CD4-positive, alpha-beta T cell (primary cell): ENCODE measurements at regions not wholly inside any gene's neighbourhood (a gene's known extent, or its start where the extent isn't known, plus 50 kb on each side); places are given as distances from the start of the nearest gene placed in this dataset.

ENCODE experiments used
- ATAC-seq: fragments of 200-7000 bp; cut with Tn5 transposase; one replicate; pipeline ENCODE4 v1.10.0; 2022; ENCODE audit warnings: mild to moderate bottlenecking; ENCODE audit not compliant: poor library complexity
- CTCF ChIA-PET: fragments of 350-600 bp; sonication (Branson Sonifier 250); formaldehyde crosslinking; loops from one replicate; lab custom pipeline; 2021; ENCODE audit warnings: antibody characterized with exemption, inconsistent platforms; lab: Charles Lee
- POLR2A ChIA-PET: fragments of 350-600 bp; sonication (Branson Sonifier 250); formaldehyde crosslinking; loops from one replicate; lab custom pipeline; 2021; ENCODE audit warnings: antibody characterized with exemption, inconsistent platforms; lab: Charles Lee
- DNase-seq, 14 experiments: peaks; one replicate each; pipeline ENCODE4 v3.0.0-alpha.2; 2013 to 2020; ENCODE audit warnings: mixed read lengths in 2 of 14
- H3K27ac ChIP-seq, 2 donors: one replicate each; pipeline versions ENCODE4 v1.5.1 to v1.7.0; 2013; ENCODE audit warnings: low read length in 2 of 2, low read depth in 1 of 2, mild to moderate bottlenecking in 1 of 2
- H3K27me3 ChIP-seq, 2 experiments: 1 replicate in 1 of 2; 2 replicates in 1 of 2; pipeline versions ENCODE4 v1.6.1 to v1.7.0; 2013; ENCODE audit warnings: low read length in 2 of 2, control low read depth in 1 of 2, mild to moderate bottlenecking in 1 of 2, moderate library complexity in 1 of 2; ENCODE audit not compliant: insufficient read depth in 2 of 2, control insufficient read depth in 1 of 2
- H3K36me3 ChIP-seq: one replicate; pipeline ENCODE4 v1.6.1; 2013; ENCODE audit warnings: low read length, control low read depth; ENCODE audit not compliant: insufficient read depth
- H3K4me1 ChIP-seq: one replicate; pipeline ENCODE4 v1.6.1; 2013; ENCODE audit warnings: low read length, control low read depth; ENCODE audit not compliant: insufficient read depth
- H3K4me3 ChIP-seq: one replicate; pipeline ENCODE4 v1.5.1; 2013; ENCODE audit warnings: mild to moderate bottlenecking, low read length, moderate library complexity
- H3K9me3 ChIP-seq, 2 experiments: 1 replicate in 1 of 2; 2 replicates in 1 of 2; pipeline versions ENCODE4 v1.6.1 to v1.7.0; 2013; ENCODE audit warnings: low read length in 2 of 2, mild to moderate bottlenecking in 2 of 2, control low read depth in 1 of 2, moderate library complexity in 1 of 2; ENCODE audit not compliant: control insufficient read depth in 1 of 2, insufficient read depth in 1 of 2
- H3K27ac Mint-ChIP-seq: one replicate; pipeline ENCODE4 v1.8.0; 2020; ENCODE audit warnings: mixed read lengths
- H3K27me3 Mint-ChIP-seq: one replicate; pipeline ENCODE4 v1.8.0; 2021; ENCODE audit warnings: mixed read lengths
- H3K36me3 Mint-ChIP-seq: one replicate; pipeline ENCODE4 v1.8.0; 2021; ENCODE audit warnings: low read depth, mixed read lengths
- H3K4me1 Mint-ChIP-seq: one replicate; pipeline ENCODE4 v1.8.0; 2021; ENCODE audit warnings: low read depth, mixed read lengths
- H3K4me3 Mint-ChIP-seq: one replicate; pipeline ENCODE4 v1.8.0; 2020; ENCODE audit warnings: mild to moderate bottlenecking, mixed read lengths
- H3K9me3 Mint-ChIP-seq: one replicate; pipeline ENCODE4 v1.8.0; 2020; ENCODE audit warnings: mixed read lengths
- intact Hi-C, 2 experiments: fragments of 100-400 bp; cut with DNase I in 1 of 2; cut with micrococcal nuclease in 1 of 2; formaldehyde crosslinking; loops; one replicate each; pipeline versions ENCODE4 v1.15.1 to v1.9.0; 2023 to 2025; cut with DNase I, micrococcal nuclease
- TF ChIP-seq, protein P1 (sequence below): fragments of 200-600 bp; IDR thresholded peaks from one replicate; pipeline ENCODE4 v1.8.0; 2022; ENCODE audit warnings: antibody characterized with exemption, mild to moderate bottlenecking

DNA sequence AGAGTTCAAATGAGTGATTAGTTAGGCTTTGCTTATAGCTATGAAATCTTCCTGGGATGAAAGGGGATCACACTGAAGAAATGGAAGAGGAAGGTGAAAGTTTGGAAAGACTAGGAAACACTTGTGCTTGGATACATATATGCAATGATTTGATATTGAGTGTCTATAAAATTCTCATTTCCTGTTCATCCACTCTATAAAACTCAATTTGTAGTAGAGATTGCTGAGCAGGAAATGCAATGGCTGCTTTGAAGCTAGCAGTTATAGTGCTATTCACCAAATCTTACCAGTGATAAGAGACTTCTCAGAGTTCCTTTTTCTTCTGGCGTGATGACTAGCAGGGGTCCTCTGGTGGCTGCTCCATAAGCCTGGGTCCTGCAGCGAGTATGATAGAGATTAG is 128.1 kb upstream of the HPF1 start:
- no peak overlapping the region for H3K4me3 Mint-ChIP-seq
- POLR2A ChIA-PET = no interaction called here
- ATAC-seq = no peak
- CTCF ChIA-PET = no interaction called here
- Histone ChIP-seq H3K27me3 (no peaks in the 10 kb centered on the region), H3K9me3 (peaks cover 4 to 8% of the 10 kb centered on the region in 2 experiments), H3K36me3 (no peaks in the 10 kb centered on the region), H3K4me1 (no peaks in the 10 kb centered on the region), H3K27ac (no peak overlapping the region), H3K4me3 (no peak overlapping the region)
- no peaks in the 10 kb centered on the region for H3K9me3 Mint-ChIP-seq
- no peaks in the 10 kb centered on the region for H3K4me1 Mint-ChIP-seq
- no peaks in the 10 kb centered on the region for H3K27me3 Mint-ChIP-seq
- TF ChIP-seq, protein P1, sequence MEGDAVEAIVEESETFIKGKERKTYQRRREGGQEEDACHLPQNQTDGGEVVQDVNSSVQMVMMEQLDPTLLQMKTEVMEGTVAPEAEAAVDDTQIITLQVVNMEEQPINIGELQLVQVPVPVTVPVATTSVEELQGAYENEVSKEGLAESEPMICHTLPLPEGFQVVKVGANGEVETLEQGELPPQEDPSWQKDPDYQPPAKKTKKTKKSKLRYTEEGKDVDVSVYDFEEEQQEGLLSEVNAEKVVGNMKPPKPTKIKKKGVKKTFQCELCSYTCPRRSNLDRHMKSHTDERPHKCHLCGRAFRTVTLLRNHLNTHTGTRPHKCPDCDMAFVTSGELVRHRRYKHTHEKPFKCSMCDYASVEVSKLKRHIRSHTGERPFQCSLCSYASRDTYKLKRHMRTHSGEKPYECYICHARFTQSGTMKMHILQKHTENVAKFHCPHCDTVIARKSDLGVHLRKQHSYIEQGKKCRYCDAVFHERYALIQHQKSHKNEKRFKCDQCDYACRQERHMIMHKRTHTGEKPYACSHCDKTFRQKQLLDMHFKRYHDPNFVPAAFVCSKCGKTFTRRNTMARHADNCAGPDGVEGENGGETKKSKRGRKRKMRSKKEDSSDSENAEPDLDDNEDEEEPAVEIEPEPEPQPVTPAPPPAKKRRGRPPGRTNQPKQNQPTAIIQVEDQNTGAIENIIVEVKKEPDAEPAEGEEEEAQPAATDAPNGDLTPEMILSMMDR = no peak
- intact Hi-C loops = no loop called here
- no peaks in the 10 kb centered on the region for H3K36me3 Mint-ChIP-seq
- no peak overlapping the region for H3K27ac Mint-ChIP-seq
- DNase-seq = no peak

DNA sequence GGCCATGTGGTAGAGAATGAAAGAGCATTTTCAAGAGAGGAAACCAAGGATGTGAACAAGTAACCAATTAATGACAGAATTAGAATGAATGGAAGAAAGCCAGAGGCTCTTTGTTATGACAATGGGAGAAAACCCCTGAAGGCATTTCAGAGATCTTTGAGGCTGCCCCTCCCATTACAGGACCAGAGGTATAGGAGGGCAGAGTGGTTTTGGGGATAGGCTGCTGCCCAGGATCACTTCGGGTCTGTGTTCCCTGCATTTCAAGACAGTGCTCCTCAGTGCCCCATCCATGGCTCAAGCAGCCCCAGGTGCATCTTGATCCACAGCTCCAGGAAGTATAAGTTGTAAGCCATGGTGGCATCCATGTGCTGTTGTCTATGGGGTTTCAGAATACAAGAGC is 124.0 kb upstream of the HPF1 start:
- intact Hi-C loops = no loop called here
- ChIA-PET CTCF (no interaction called here), POLR2A (no interaction called here)
- Histone ChIP-seq H3K36me3 (no peaks in the 10 kb centered on the region), H3K4me1 (no peaks in the 10 kb centered on the region), H3K27ac (no peak overlapping the region), H3K4me3 (no peak overlapping the region), H3K9me3 (no peaks in the 10 kb centered on the region), H3K27me3 (no peaks in the 10 kb centered on the region)
- DNase-seq (no peak), ATAC-seq (no peak)
- no peaks in the 10 kb centered on the region for H3K27me3 Mint-ChIP-seq
- H3K36me3 Mint-ChIP-seq = no peaks in the 10 kb centered on the region
- TF ChIP-seq, protein P1 = no peak
- H3K4me3 Mint-ChIP-seq = no peak overlapping the region
- H3K9me3 Mint-ChIP-seq = no peaks in the 10 kb centered on the region
- H3K27ac Mint-ChIP-seq = no peak overlapping the region
- no peaks in the 10 kb centered on the region for H3K4me1 Mint-ChIP-seq

DNA sequence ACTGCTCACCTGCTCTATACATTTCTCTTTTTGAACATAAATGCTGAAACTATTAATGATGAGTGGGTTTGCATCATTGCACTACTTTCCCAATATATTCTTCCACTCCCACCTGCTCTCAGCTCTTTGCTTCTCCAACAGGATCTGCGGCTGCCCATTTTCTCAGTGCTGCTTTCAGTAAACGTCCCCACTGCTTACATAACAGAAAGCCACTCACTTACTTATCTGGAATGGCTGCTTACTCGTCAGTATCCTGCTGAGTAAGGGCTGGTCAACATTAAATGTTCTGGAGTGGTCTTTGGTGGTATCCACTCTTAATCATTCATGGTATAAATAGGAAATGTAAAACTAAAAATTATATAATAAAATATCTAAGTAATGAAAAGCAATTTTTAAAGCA is 112.8 kb upstream of the HPF1 start:
- H3K9me3 Mint-ChIP-seq = no peaks in the 10 kb centered on the region
- no peak overlapping the region for H3K27ac Mint-ChIP-seq
- ATAC-seq (no peak), DNase-seq (no peak)
- H3K36me3 Mint-ChIP-seq = no peaks in the 10 kb centered on the region
- Histone ChIP-seq H3K4me3 (no peak overlapping the region), H3K36me3 (no peaks in the 10 kb centered on the region), H3K4me1 (no peaks in the 10 kb centered on the region), H3K9me3 (no peaks in the 10 kb centered on the region), H3K27me3 (no peaks in the 10 kb centered on the region), H3K27ac (no peak overlapping the region)
- H3K4me3 Mint-ChIP-seq = no peak overlapping the region
- ChIA-PET CTCF (no interaction called here), POLR2A (interaction anchor here (0.6 kb wide), 1 partner anchor 9 kb away, joined by 3 read pairs; no protein-coding TSS in a partner anchor)
- intact Hi-C loops = no loop called here
- no peaks in the 10 kb centered on the region for H3K4me1 Mint-ChIP-seq
- H3K27me3 Mint-ChIP-seq = no peaks in the 10 kb centered on the region
- TF ChIP-seq, protein P1 = no peak
